Astrocyte of the spinal cord (primary cell): ENCODE measurements at regions not wholly inside any gene's neighbourhood (a gene's known extent, or its start where the extent isn't known, plus 50 kb on each side); places are given as distances from the start of the nearest gene placed in this dataset.

Source experiments
- DNase-seq: peaks from one replicate; pipeline ENCODE4 v3.0.0; 2011; ENCODE audit warnings: low read depth, low spot score
- H3K4me3 ChIP-seq: 2 replicates; pipeline ENCODE4 v1.5.1; 2011; ENCODE audit warnings: low read depth, mild to moderate bottlenecking, low read length, moderate library complexity
- in situ Hi-C: cut with HindIII; loops from 2 replicates; pipeline ENCODE4 v1.10.0; 2017; ENCODE audit warnings: low sequenced_read_pairs
- TF ChIP-seq, protein P1 (sequence below): IDR thresholded peaks from 2 replicates; pipeline ENCODE4 v1.5.1; 2012; ENCODE audit warnings: low read depth, mild to moderate bottlenecking, low read length, inconsistent platforms

DNA sequence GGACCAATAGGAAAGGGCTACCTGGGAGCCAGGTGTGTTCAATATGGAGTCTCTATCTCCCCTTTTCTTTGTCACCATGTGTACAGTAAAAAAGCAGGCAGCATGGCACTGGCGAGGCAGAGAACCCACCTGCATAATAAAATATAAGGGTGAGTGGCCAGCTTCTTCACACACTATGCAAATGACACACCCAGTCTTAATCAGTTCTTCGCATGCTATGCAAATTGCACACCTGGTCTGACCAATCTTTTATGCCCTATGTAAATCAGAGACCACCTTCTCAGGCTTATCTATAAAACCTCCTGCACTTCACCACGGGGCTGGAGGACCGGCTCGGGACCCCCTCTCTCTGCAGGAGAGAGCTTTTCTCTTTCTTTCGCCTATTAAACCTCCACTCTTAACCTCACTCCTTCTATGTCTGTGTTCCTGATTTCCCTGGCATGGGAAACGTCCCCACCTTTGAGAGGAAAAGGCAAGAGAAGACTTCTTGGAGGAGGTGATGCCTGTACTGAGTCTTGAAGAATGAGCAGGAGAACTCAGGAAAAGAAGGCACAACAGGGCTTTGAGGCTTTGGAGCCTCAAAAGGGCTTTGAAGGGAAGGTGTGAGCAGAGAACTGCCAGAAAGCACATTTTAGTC, 502.1 kb downstream of the GRIN2A start:
- H3K4me3 ChIP-seq = no peak overlapping the region
- DNase-seq = no peak
- TF ChIP-seq, protein P1, sequence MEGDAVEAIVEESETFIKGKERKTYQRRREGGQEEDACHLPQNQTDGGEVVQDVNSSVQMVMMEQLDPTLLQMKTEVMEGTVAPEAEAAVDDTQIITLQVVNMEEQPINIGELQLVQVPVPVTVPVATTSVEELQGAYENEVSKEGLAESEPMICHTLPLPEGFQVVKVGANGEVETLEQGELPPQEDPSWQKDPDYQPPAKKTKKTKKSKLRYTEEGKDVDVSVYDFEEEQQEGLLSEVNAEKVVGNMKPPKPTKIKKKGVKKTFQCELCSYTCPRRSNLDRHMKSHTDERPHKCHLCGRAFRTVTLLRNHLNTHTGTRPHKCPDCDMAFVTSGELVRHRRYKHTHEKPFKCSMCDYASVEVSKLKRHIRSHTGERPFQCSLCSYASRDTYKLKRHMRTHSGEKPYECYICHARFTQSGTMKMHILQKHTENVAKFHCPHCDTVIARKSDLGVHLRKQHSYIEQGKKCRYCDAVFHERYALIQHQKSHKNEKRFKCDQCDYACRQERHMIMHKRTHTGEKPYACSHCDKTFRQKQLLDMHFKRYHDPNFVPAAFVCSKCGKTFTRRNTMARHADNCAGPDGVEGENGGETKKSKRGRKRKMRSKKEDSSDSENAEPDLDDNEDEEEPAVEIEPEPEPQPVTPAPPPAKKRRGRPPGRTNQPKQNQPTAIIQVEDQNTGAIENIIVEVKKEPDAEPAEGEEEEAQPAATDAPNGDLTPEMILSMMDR = no peak
- in situ Hi-C loops = no loop called here

DNA sequence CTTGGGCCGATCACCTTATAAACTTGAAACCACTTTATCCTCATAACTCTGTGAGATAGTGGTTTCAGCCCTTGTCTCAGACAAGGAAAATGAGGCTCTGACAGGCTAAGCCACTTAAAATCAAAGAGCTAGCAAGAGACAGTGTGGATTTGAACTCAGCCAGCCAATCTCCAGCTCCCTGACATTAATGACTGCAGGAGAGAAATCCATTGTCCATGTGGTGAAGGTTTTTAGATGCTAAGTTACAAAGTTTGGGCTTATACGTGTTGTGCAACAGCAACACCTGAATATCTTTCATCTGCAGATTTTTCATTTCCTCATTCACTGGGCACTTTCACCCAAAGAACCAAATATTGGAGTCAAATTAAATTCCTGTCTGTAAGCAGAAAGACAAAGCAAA, 501.3 kb downstream of the GRIN2A start:
- no peak for DNase-seq
- in situ Hi-C loops = no loop called here
- no peak overlapping the region for H3K4me3 ChIP-seq
- TF ChIP-seq, protein P1 = no peak

DNA sequence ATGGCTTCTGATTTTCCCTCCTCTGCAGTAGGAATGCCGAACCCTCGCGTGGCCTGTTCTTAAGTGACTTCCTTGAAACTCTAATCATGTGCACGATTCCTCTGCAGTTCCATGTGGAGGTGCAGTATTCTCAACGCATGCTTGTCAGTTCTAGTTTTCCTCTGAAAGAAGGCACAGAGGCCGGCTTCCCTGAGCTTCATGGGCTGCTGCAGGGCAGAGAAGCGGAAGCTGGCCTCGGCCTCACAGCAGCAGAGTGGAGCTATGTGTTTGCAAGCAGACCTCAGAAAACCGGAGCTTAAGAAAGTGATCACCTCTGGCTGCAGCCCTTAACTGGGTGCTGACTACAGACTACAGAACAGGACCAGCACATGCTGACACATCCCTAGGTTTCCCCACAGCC, 500.7 kb downstream of the GRIN2A start:
- TF ChIP-seq, protein P1 = no peak
- no peak for DNase-seq
- no peak overlapping the region for H3K4me3 ChIP-seq
- in situ Hi-C loops = no loop called here

DNA sequence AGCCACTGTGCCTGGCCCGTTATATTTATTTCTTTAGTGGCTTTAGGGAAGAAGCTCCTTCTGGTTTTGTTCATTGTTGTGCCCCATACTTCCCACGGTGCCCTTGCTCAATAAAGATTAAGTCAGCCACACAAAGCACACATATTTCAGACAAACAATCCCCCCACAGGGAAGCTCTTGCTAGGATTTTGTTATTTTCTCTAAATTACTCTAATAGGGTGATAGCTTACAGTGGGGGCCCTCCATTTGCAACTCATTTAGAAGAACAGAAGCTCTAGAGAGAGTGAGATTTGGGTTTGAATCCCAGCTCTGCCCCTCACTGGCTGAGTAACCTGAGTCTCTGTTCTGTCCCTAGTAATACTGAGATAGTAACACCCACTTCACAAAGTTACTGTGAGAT, 499.9 kb downstream of the GRIN2A start:
- no peak overlapping the region for H3K4me3 ChIP-seq
- in situ Hi-C loops = no loop called here
- TF ChIP-seq, protein P1 = no peak
- no peak for DNase-seq

DNA sequence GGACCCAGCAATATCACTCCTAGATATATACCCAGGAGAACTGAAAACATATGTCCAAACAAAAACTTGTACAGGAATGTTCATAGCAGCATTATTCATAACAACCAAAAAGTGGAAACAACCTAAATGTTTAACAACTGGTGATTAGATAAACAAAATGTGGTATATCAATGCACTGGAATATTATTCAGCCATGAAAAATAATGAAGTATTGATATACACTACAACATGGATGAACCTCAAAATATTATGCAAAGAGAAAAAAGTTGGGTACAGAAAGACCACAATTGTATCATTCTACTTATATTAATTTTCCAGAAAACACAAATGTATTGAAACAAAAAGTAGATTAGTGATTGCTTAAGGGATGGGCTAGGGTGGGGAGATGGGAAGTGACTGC, 498.6 kb downstream of the GRIN2A start:
- no peak for DNase-seq

DNA sequence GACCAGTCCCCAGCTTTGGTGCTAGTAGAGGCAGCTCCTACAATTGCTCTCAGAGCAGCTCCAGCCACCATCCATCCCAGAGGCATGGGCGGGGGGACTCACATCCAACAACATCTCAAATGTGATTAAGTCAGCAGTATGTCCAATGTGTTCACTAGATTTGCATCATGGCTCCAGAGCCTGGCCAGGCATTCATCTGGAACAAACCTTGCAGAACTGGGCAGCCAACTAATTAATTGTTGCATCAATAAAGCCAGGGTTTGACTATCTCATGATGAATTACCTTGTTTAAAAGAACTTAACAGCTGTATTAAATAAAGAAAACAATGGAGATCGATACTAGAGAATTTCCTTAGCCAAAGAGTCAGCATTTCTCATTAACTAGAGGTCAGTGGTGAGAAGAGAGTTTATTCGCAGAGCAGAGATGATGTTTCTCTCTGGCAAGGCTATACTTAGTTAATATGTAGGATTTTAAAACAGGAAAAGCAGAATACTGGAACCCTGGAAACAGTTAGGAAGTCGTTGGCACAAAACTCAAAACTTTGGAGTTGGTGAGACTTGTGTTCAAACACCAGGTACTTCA, 494.4 kb downstream of the GRIN2A start:
- TF ChIP-seq, protein P1 = no peak
- no peak overlapping the region for H3K4me3 ChIP-seq
- in situ Hi-C loops = no loop called here

More for the DNA sequence above, 498.6 kb downstream of the GRIN2A start:
- in situ Hi-C loops = no loop called here
- H3K4me3 ChIP-seq = no peak overlapping the region
- TF ChIP-seq, protein P1 = no peak

More for the DNA sequence above, 494.4 kb downstream of the GRIN2A start:
- DNase-seq = no peak
